H54 (cell line): ENCODE measurements at regions not wholly inside any gene's neighbourhood (a gene's known extent, or its start where the extent isn't known, plus 50 kb on each side); places are given as distances from the start of the nearest gene placed in this dataset.

Source experiments
- DNase-seq: peaks from one replicate; pipeline ENCODE4 v3.0.0; 2011; ENCODE audit warnings: low spot score, mixed read lengths; ENCODE audit not compliant: insufficient read length
- FAIRE-seq: peaks from 3 replicates; lab custom pipeline; 2011; peaks lifted over from hg19 to GRCh38; lab: Jason Lieb, UNC
- POLR2A ChIP-seq: IDR thresholded peaks from 2 replicates; pipeline ENCODE4 v1.6.1; 2011; ENCODE audit warnings: low read depth, mild to moderate bottlenecking, low read length

GRCh38 chr17:79438546-79439334 lies 172.1 kb downstream of the RBFOX3 start:
- DNase-seq (no peak), FAIRE-seq (no peak)
- no peak for TF ChIP-seq POLR2A

- DNase-seq (no peak), FAIRE-seq (no peak)
- no peak for TF ChIP-seq POLR2A
These were observed 172.8 kb downstream of the RBFOX3 start for GRCh38 chr17:79438058-79438457.

- DNase-seq, result no peak
- no peak for FAIRE-seq
- no peak for TF ChIP-seq POLR2A
These were observed 173.8 kb downstream of the RBFOX3 start for GRCh38 chr17:79437081-79437480.

- no peak for FAIRE-seq
- DNase-seq, result no peak
- no peak for TF ChIP-seq POLR2A
These were observed 174.9 kb downstream of the RBFOX3 start for GRCh38 chr17:79435962-79436361.

- no peak for FAIRE-seq
These were observed 175.6 kb downstream of the RBFOX3 start for GRCh38 chr17:79435296-79435695.

GRCh38 chr17:79434215-79434614 lies 176.6 kb downstream of the RBFOX3 start:
- TF ChIP-seq POLR2A, result no peak
- DNase-seq, result no peak
- no peak for FAIRE-seq

More at GRCh38 chr17:79435296-79435695, 175.6 kb downstream of the RBFOX3 start:
- no peak for TF ChIP-seq POLR2A
- no peak for DNase-seq

- FAIRE-seq (no peak), DNase-seq (no peak)
- no peak for TF ChIP-seq POLR2A
These were observed 177.5 kb downstream of the RBFOX3 start for GRCh38 chr17:79433379-79433778.

GRCh38 chr17:79431175-79431574 lies 179.7 kb downstream of the RBFOX3 start:
- DNase-seq, result no peak

GRCh38 chr17:79429864-79430494 lies 180.9 kb downstream of the RBFOX3 start:
- DNase-seq, result no peak
- no peak for FAIRE-seq
- no peak for TF ChIP-seq POLR2A

More at GRCh38 chr17:79431175-79431574, 179.7 kb downstream of the RBFOX3 start:
- TF ChIP-seq POLR2A, result no peak
- FAIRE-seq, result no peak

- TF ChIP-seq POLR2A, result no peak
- FAIRE-seq (no peak), DNase-seq (no peak)
These were observed 181.9 kb downstream of the RBFOX3 start for GRCh38 chr17:79428988-79429387.

GRCh38 chr17:79427621-79428539 lies 183.0 kb downstream of the RBFOX3 start:
- DNase-seq (no peak), FAIRE-seq (no peak)
- no peak for TF ChIP-seq POLR2A

- FAIRE-seq (no peak), DNase-seq (no peak)
- no peak for TF ChIP-seq POLR2A
These were observed 185.2 kb downstream of the RBFOX3 start for GRCh38 chr17:79425686-79426085.

- DNase-seq (no peak), FAIRE-seq (no peak)
- TF ChIP-seq POLR2A, result no peak
These were observed 186.2 kb downstream of the RBFOX3 start for GRCh38 chr17:79424471-79425185.

GRCh38 chr17:79423811-79424465 lies 186.9 kb downstream of the RBFOX3 start:
- DNase-seq, result no peak
- no peak for FAIRE-seq
- no peak for TF ChIP-seq POLR2A
